ENCODE measurements at regions not wholly inside any gene's neighbourhood (a gene's known extent, or its start where the extent isn't known, plus 50 kb on each side); places are given as distances from the start of the nearest gene placed in this dataset.
"Not testable (repeated sequence)": the region's sequence is repeated elsewhere in the genome, so short reads cannot be mapped to it uniquely, and the experiment has no call there.

DNA sequence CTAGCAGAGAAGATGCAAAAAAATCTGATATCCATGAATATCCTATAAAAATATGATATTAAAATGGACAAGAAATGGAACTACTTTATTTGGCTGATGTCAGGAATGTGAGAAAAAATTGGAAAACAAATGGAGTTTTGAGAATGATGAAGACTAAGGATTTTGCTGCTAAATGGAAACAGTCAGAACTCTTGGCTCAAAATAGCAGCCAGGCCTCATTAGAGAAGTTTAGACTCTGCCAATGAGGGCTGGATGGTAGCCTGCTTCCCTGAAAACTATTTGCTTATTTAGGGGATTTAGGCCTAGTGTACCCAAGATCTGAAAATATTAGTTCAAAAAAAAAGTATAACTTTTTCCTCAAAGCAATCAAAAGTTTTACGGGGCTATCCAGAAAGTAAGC is 458.5 kb downstream of the TFEC start:
- no peak overlapping the region for H3K4me3 ChIP-seq
- TF ChIP-seq, protein P1, sequence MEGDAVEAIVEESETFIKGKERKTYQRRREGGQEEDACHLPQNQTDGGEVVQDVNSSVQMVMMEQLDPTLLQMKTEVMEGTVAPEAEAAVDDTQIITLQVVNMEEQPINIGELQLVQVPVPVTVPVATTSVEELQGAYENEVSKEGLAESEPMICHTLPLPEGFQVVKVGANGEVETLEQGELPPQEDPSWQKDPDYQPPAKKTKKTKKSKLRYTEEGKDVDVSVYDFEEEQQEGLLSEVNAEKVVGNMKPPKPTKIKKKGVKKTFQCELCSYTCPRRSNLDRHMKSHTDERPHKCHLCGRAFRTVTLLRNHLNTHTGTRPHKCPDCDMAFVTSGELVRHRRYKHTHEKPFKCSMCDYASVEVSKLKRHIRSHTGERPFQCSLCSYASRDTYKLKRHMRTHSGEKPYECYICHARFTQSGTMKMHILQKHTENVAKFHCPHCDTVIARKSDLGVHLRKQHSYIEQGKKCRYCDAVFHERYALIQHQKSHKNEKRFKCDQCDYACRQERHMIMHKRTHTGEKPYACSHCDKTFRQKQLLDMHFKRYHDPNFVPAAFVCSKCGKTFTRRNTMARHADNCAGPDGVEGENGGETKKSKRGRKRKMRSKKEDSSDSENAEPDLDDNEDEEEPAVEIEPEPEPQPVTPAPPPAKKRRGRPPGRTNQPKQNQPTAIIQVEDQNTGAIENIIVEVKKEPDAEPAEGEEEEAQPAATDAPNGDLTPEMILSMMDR (IDR thresholded peaks at IDR 0.05), result no peak
- TF ChIP-seq POLR2A (IDR thresholded peaks at IDR 0.05), result no peak
- no peaks in the 10 kb centered on the region for H3K4me1 ChIP-seq
- 92% methylated on average over 1 of the region's 1 CpG for WGBS (ENCODE audit: insufficient coverage, low coverage, low lambda C conversion rate, missing lambda C conversion rate)
- DNase-seq (no peak), ATAC-seq (no peak)
- H3K36me3 ChIP-seq, result no peaks in the 10 kb centered on the region
- intact Hi-C loops (cut with DNase I), result no loop called here
- H3K27me3 ChIP-seq, result no peaks in the 10 kb centered on the region
- H3K27ac ChIP-seq, result no peak overlapping the region
- H3K9me3 ChIP-seq, result no peaks in the 10 kb centered on the region

DNA sequence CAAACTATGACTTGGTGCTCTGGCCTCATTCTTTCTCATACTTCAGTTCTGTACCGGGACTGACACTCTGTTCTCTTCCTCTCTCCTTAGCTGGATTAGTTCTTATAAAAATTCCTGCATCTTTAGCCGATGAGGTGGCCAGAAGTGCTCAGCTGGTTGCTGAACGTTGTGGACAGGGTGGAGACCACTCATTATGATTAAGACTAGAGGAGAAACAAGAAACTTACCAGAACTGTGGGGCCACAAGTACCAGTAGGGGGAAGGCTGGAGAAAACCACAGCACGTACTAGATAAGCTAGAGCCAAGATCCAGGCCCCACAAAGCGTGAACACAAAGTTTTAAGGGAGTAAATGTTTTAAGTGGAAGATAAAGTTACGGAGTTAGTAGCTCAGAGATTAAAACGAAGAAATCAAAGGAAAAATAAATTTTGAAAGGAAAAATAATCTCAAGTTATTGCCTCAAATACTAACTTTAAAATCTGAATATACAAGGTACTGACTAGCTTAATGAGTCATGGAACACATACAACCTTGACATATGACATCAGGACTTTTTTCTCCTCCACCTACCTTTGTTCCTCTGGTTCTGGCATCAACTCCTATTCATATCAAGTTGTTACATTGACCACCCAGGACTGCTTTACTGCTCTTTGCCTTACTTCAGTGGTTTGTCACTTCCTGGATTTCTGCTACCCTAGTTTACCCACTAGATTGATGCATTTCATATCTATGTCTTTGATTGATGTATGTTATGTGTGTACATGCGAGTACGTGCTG is 469.0 kb downstream of the TFEC start:
- intact Hi-C loops (cut with DNase I), result no loop called here
- ATAC-seq, result no peak

DNA sequence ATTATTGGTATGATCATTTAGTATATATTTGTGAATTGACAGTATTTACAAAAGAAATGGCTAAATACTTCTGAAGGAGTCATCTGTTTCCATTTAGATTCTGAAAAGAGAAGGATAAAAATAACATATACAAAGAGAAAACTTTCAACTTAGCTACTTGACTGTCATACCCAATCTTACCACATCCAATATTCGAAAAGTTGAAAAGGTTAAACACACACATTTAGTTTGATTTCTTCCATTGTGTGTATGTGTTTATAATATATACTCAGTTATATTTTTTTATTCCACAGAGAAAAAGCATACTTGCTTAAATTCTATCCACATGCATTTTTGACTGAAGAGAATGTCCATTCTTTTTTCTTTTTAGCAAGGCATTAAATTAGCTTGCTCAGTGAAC is 470.7 kb downstream of the TFEC start:
- 63% methylated on average over 1 of the region's 1 CpG for WGBS (ENCODE audit: insufficient coverage, low coverage, low lambda C conversion rate, missing lambda C conversion rate)
- no peak for ATAC-seq
- Histone ChIP-seq H3K27me3 (no peaks in the 10 kb centered on the region), H3K36me3 (no peaks in the 10 kb centered on the region), H3K4me3 (no peak overlapping the region), H3K9me3 (no peaks in the 10 kb centered on the region), H3K27ac (no peak overlapping the region), H3K4me1 (no peaks in the 10 kb centered on the region)
- TF ChIP-seq, protein P1 (IDR thresholded peaks at IDR 0.05), result no peak
- TF ChIP-seq POLR2A (IDR thresholded peaks at IDR 0.05), result no peak
- intact Hi-C loops (cut with DNase I), result no loop called here
- DNase-seq, result no peak

More for the DNA sequence above, 469.0 kb downstream of the TFEC start:
- 64% methylated on average over 9 of the region's 9 CpGs for WGBS (ENCODE audit: insufficient coverage, low coverage, low lambda C conversion rate, missing lambda C conversion rate)
- H3K9me3 ChIP-seq, result no peaks in the 10 kb centered on the region
- H3K4me3 ChIP-seq, result no peak overlapping the region
- DNase-seq, result no peak
- TF ChIP-seq, protein P1 (IDR thresholded peaks at IDR 0.05), result no peak
- H3K36me3 ChIP-seq, result no peaks in the 10 kb centered on the region
- no peaks in the 10 kb centered on the region for H3K4me1 ChIP-seq
- no peaks in the 10 kb centered on the region for H3K27me3 ChIP-seq
- H3K27ac ChIP-seq, result no peak overlapping the region

DNA sequence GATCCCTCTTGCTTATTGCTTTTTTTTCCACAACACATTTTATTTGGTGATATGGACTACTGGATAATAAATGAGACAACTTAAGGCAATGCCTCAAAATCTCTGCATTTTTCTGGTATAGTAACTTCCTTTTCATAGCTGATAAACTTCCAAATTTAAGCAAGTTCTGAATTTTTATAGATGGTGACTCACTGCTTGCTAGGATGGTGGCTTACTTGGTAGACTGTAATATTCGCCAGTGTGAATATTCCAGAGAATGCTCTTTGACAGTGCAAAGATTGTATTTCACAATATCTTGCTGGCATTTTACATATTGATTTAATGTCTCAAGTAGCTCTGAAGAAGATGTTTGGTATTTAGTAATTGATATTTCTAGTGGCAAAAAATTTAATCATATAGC is 472.4 kb downstream of the TFEC start:
- H3K9me3 ChIP-seq, result no peaks in the 10 kb centered on the region
- TF ChIP-seq, protein P1 (IDR thresholded peaks at IDR 0.05), result no peak
- TF ChIP-seq POLR2A (IDR thresholded peaks at IDR 0.05), result no peak
- no peak overlapping the region for H3K27ac ChIP-seq
- H3K4me1 ChIP-seq, result no peaks in the 10 kb centered on the region
- intact Hi-C loops (cut with DNase I), result no loop called here
- ATAC-seq (no peak), DNase-seq (no peak)
- WGBS (ENCODE audit: insufficient coverage, low coverage, low lambda C conversion rate, missing lambda C conversion rate), result 61% methylated on average over 1 of the region's 1 CpG
- H3K36me3 ChIP-seq, result no peaks in the 10 kb centered on the region
- H3K4me3 ChIP-seq, result no peak overlapping the region
- H3K27me3 ChIP-seq, result no peaks in the 10 kb centered on the region

DNA sequence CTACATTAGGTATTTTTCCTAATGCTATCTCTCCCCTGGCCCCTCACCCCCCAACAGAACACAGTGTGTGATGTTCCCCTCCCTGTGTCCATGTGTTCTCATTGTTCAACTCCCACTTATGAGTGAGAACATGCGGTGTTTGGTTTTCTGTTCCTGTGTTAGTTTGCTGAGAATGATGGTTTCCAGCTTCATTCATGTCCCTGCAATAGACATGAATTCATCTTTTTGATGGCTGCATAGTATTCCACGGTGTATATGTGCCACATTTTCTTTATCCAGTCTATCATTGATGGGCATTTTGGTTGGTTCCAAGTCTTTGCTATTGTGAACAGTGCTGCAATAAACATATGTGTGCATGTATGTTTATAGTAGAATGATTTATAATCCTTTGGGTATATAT is 473.3 kb downstream of the TFEC start:
- intact Hi-C loops (cut with DNase I); ATAC-seq; H3K9me3 ChIP-seq; H3K4me1 ChIP-seq; H3K36me3 ChIP-seq; H3K4me3 ChIP-seq; DNase-seq; H3K27me3 ChIP-seq; H3K27ac ChIP-seq: not testable (repeated sequence)
- 75% methylated on average over 2 of the region's 2 CpGs for whole genome bisulfite sequencing (ENCODE audit: insufficient coverage, low coverage, low lambda C conversion rate, missing lambda C conversion rate)

All from right lobe of liver (tissue), 6 donors.